ENCODE measurements at regions not wholly inside any gene's neighbourhood (a gene's known extent, or its start where the extent isn't known, plus 50 kb on each side); places are given as distances from the start of the nearest gene placed in this dataset.
"Not testable (repeated sequence)": the region's sequence is repeated elsewhere in the genome, so short reads cannot be mapped to it uniquely, and the experiment has no call there.

GRCh38 chr7:152949790-152950189 is 190.2 kb downstream of the ACTR3B start:
- no peaks in the 10 kb centered on the region for H3K27me3 ChIP-seq (replicated peaks in 1 of 7)
- intact Hi-C loops (cut with DNase I; ENCODE audit: low total_unique reads) = no loop called here
- H3K4me3 ChIP-seq = no peak overlapping the region
- H3K36me3 ChIP-seq = no peaks in the 10 kb centered on the region
- 56 to 72% (median 63%) methylated on average over 4 of the region's 4 CpGs for WGBS, 5 donors
- no peak overlapping the region for H3K27ac ChIP-seq
- H3K4me1 ChIP-seq = no peaks in the 10 kb centered on the region
- no peak for DNase-seq
- TF ChIP-seq POLR2A (IDR thresholded peaks at IDR 0.05) (no peak), POLR2AphosphoS5 (IDR thresholded peaks at IDR 0.05) (no peak)
- TF ChIP-seq, protein P1, sequence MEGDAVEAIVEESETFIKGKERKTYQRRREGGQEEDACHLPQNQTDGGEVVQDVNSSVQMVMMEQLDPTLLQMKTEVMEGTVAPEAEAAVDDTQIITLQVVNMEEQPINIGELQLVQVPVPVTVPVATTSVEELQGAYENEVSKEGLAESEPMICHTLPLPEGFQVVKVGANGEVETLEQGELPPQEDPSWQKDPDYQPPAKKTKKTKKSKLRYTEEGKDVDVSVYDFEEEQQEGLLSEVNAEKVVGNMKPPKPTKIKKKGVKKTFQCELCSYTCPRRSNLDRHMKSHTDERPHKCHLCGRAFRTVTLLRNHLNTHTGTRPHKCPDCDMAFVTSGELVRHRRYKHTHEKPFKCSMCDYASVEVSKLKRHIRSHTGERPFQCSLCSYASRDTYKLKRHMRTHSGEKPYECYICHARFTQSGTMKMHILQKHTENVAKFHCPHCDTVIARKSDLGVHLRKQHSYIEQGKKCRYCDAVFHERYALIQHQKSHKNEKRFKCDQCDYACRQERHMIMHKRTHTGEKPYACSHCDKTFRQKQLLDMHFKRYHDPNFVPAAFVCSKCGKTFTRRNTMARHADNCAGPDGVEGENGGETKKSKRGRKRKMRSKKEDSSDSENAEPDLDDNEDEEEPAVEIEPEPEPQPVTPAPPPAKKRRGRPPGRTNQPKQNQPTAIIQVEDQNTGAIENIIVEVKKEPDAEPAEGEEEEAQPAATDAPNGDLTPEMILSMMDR (IDR thresholded peaks at IDR 0.05 in 8 of 11, conservative IDR thresholded peaks at IDR 0.05 in 3 of 11) = no peak
- peaks cover 0 to 6% (median 0%) of the 10 kb centered on the region in 8 donors for H3K9me3 ChIP-seq

DNA sequence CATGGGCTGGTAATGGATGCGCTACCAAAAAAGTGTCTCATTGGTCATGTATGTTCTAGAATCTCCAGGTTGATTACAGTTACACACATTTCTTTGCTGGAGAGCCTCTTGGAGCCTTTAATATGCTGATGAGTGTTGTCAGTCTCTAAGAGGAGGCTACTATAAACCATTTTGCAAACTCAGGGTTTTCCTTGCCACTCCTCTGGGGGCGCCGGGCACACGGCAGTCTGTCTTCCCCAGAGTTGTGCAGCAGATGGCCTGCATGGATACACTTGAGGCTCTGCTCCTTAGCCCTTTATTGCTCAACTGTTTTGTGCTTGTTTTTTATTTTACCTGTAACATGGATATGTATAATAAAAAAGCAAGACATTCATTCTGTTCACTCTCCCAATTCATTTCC is 196.5 kb downstream of the ACTR3B start:
- no peaks in the 10 kb centered on the region for H3K4me1 ChIP-seq
- no peak overlapping the region for H3K27ac ChIP-seq
- WGBS, 5 donors = 72 to 86% (median 77%) methylated on average over 4 of the region's 4 CpGs
- intact Hi-C loops (cut with DNase I; ENCODE audit: low total_unique reads) = no loop called here
- H3K9me3 ChIP-seq = peaks cover 0 to 5% (median 1%) of the 10 kb centered on the region in 8 donors
- H3K4me3 ChIP-seq = no peak overlapping the region
- no peaks in the 10 kb centered on the region for H3K36me3 ChIP-seq
- TF ChIP-seq POLR2A (IDR thresholded peaks at IDR 0.05) = no peak
- TF ChIP-seq, protein P1 (IDR thresholded peaks at IDR 0.05 in 8 of 11, conservative IDR thresholded peaks at IDR 0.05 in 3 of 11) = no peak
- no peak for TF ChIP-seq POLR2AphosphoS5 (IDR thresholded peaks at IDR 0.05)
- no peaks in the 10 kb centered on the region for H3K27me3 ChIP-seq (replicated peaks in 1 of 7)
- DNase-seq = no peak

DNA sequence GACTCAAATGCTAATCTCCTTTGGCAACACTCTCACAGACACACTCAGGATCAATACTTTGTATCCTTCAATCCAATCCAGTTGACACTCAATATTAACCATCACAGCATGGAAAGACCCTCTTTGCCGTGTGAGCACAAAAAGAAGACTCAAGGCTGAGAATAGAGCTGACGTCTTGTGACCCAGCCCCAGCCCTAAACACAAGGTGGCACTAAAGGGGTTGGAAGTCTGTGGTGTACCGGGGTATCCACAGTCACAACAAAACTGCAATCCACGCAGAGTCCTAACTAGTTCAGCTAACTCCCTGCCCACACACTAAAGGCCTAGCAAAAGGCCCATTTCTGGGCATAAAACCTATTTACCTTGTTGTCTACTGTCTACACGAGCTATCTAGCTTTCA is 200.1 kb downstream of the ACTR3B start:
- Histone ChIP-seq H3K27ac (no peak overlapping the region), H3K4me1 (no peaks in the 10 kb centered on the region), H3K4me3 (no peak overlapping the region), H3K27me3 (replicated peaks in 1 of 7) (no peaks in the 10 kb centered on the region), H3K9me3 (peaks cover 0 to 14% (median 9%) of the 10 kb centered on the region in 8 donors), H3K36me3 (no peaks in the 10 kb centered on the region)
- intact Hi-C loops (cut with DNase I; ENCODE audit: low total_unique reads) = no loop called here
- DNase-seq = no peak
- WGBS, 5 donors = 60 to 74% (median 69%) methylated on average over 5 of the region's 5 CpGs
- TF ChIP-seq, protein P1 (IDR thresholded peaks at IDR 0.05 in 8 of 11, conservative IDR thresholded peaks at IDR 0.05 in 3 of 11) = no peak
- TF ChIP-seq POLR2AphosphoS5 (IDR thresholded peaks at IDR 0.05) (no peak), POLR2A (IDR thresholded peaks at IDR 0.05) (no peak)

- H3K27ac ChIP-seq; H3K36me3 ChIP-seq; H3K27me3 ChIP-seq (replicated peaks in 1 of 7); intact Hi-C loops (cut with DNase I; ENCODE audit: low total_unique reads); H3K4me1 ChIP-seq; DNase-seq; H3K4me3 ChIP-seq: not testable (repeated sequence)
- H3K9me3 ChIP-seq = peaks cover 0 to 14% (median 9%) of the 10 kb centered on the region in 8 donors
- WGBS, 5 donors = 64 to 98% (median 97%) methylated on average over 2 of the region's 2 CpGs
These were observed 202.2 kb downstream of the ACTR3B start for GRCh38 chr7:152961796-152962195.

DNA sequence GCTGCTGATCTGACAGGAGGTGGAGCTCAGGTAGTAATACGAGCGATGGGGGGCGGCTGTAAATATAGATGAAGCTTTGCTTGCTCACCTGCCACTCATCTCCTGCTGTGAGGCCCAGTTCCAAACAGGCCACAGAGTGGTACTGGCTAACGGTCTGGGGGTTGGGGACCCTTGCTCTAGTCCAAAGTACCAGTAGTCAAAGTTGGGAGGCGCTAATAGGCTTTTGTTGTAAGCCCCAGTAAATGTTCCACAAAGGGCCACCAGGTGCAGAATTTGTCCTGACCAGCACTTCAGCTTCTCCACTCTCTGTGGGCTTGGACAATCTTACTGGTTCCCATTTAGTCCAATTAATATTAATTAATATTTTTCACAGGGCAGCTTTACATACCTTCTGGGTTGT is 206.6 kb downstream of the ACTR3B start:
- no peak for DNase-seq
- WGBS, 5 donors = 81 to 90% (median 83%) methylated on average over 5 of the region's 5 CpGs
- TF ChIP-seq, protein P1 (IDR thresholded peaks at IDR 0.05 in 8 of 11, conservative IDR thresholded peaks at IDR 0.05 in 3 of 11) = no peak
- TF ChIP-seq POLR2A (IDR thresholded peaks at IDR 0.05) = no peak
- no peak for TF ChIP-seq POLR2AphosphoS5 (IDR thresholded peaks at IDR 0.05)
- Histone ChIP-seq H3K4me3 (no peak overlapping the region), H3K27ac (no peak overlapping the region), H3K27me3 (replicated peaks in 1 of 7) (no peaks in the 10 kb centered on the region), H3K9me3 (peaks cover 0 to 36% (median 17%) of the 10 kb centered on the region in 8 donors), H3K36me3 (no peaks in the 10 kb centered on the region), H3K4me1 (no peaks in the 10 kb centered on the region)
- intact Hi-C loops (cut with DNase I; ENCODE audit: low total_unique reads) = no loop called here

Measured in spleen (tissue), 11 donors.